ENCODE measurements at regions not wholly inside any gene's neighbourhood (a gene's known extent, or its start where the extent isn't known, plus 50 kb on each side); places are given as distances from the start of the nearest gene placed in this dataset.

GRCh38 chr14:54133896-54134295 is 177.3 kb upstream of the BMP4 start:
- TF ChIP-seq EZH2 (IDR thresholded peaks at IDR 0.05; ENCODE audit: insufficient read depth, poor library complexity, severe bottlenecking): no peak
- TF ChIP-seq EZH2phosphoT487 (IDR thresholded peaks at IDR 0.05; ENCODE audit: insufficient read depth, low read depth): no peak

All from GM23248 (cell line).